ENCODE measurements at regions not wholly inside any gene's neighbourhood (a gene's known extent, or its start where the extent isn't known, plus 50 kb on each side); places are given as distances from the start of the nearest gene placed in this dataset.
A peak's percentile ranks its signal among the peaks of the same experiment; 100 is the strongest.

GRCh38 chr12:132419631-132420246 is 70.2 kb upstream of the FBRSL1 start:
- Histone ChIP-seq H3K9ac (ENCODE audit: low read length) (no peak overlapping the region), H3K36me3 (ENCODE audit: control insufficient read depth, insufficient read depth, low read length) (no peaks in the 10 kb centered on the region), H3K27me3 (ENCODE audit: control insufficient read depth, insufficient read depth, low read length) (peaks cover 22% of the 10 kb centered on the region)

GRCh38 chr12:132418393-132418925 is 71.5 kb upstream of the FBRSL1 start:
- H3K27me3 ChIP-seq (ENCODE audit: control insufficient read depth, insufficient read depth, low read length) = peaks cover 20% of the 10 kb centered on the region
- no peak overlapping the region for H3K9ac ChIP-seq (ENCODE audit: low read length)
- no peaks in the 10 kb centered on the region for H3K36me3 ChIP-seq (ENCODE audit: control insufficient read depth, insufficient read depth, low read length)
- no peak overlapping the region for H3K4me3 ChIP-seq (ENCODE audit: low read length)
- H3K27ac ChIP-seq (ENCODE audit: low read depth, low read length) = no peak overlapping the region
- no peaks in the 10 kb centered on the region for H3K4me1 ChIP-seq (ENCODE audit: control insufficient read depth, insufficient read depth, low read length)

More at GRCh38 chr12:132419631-132420246, 70.2 kb upstream of the FBRSL1 start:
- Histone ChIP-seq H3K4me3 (ENCODE audit: low read length) (no peak overlapping the region), H3K27ac (ENCODE audit: low read depth, low read length) (no peak overlapping the region), H3K4me1 (ENCODE audit: control insufficient read depth, insufficient read depth, low read length) (no peaks in the 10 kb centered on the region)

GRCh38 chr12:132417741-132418140 is 72.2 kb upstream of the FBRSL1 start:
- peaks cover 16% of the 10 kb centered on the region for H3K27me3 ChIP-seq (ENCODE audit: control insufficient read depth, insufficient read depth, low read length)
- no peaks in the 10 kb centered on the region for H3K36me3 ChIP-seq (ENCODE audit: control insufficient read depth, insufficient read depth, low read length)
- no peak overlapping the region for H3K4me3 ChIP-seq (ENCODE audit: low read length)
- no peak overlapping the region for H3K27ac ChIP-seq (ENCODE audit: low read depth, low read length)
- H3K4me1 ChIP-seq (ENCODE audit: control insufficient read depth, insufficient read depth, low read length) = no peaks in the 10 kb centered on the region
- H3K9ac ChIP-seq (ENCODE audit: low read length) = no peak overlapping the region

GRCh38 chr12:132416827-132417226 is 73.1 kb upstream of the FBRSL1 start:
- no peaks in the 10 kb centered on the region for H3K4me1 ChIP-seq (ENCODE audit: control insufficient read depth, insufficient read depth, low read length)
- H3K4me3 ChIP-seq (ENCODE audit: low read length) = no peak overlapping the region
- no peak overlapping the region for H3K27ac ChIP-seq (ENCODE audit: low read depth, low read length)
- H3K9ac ChIP-seq (ENCODE audit: low read length) = no peak overlapping the region
- no peaks in the 10 kb centered on the region for H3K36me3 ChIP-seq (ENCODE audit: control insufficient read depth, insufficient read depth, low read length)
- peaks cover 12% of the 10 kb centered on the region for H3K27me3 ChIP-seq (ENCODE audit: control insufficient read depth, insufficient read depth, low read length)

GRCh38 chr12:132416121-132416673 is 73.8 kb upstream of the FBRSL1 start:
- no peaks in the 10 kb centered on the region for H3K36me3 ChIP-seq (ENCODE audit: control insufficient read depth, insufficient read depth, low read length)
- H3K27me3 ChIP-seq (ENCODE audit: control insufficient read depth, insufficient read depth, low read length) = peaks cover 12% of the 10 kb centered on the region
- no peak overlapping the region for H3K4me3 ChIP-seq (ENCODE audit: low read length)
- H3K27ac ChIP-seq (ENCODE audit: low read depth, low read length) = no peak overlapping the region
- H3K9ac ChIP-seq (ENCODE audit: low read length) = no peak overlapping the region
- H3K4me1 ChIP-seq (ENCODE audit: control insufficient read depth, insufficient read depth, low read length) = no peaks in the 10 kb centered on the region

GRCh38 chr12:132415327-132416120 is 74.4 kb upstream of the FBRSL1 start:
- no peak overlapping the region for H3K9ac ChIP-seq (ENCODE audit: low read length)
- no peak overlapping the region for H3K27ac ChIP-seq (ENCODE audit: low read depth, low read length)
- H3K27me3 ChIP-seq (ENCODE audit: control insufficient read depth, insufficient read depth, low read length) = peaks cover 12% of the 10 kb centered on the region

GRCh38 chr12:132414634-132415326 is 75.2 kb upstream of the FBRSL1 start:
- Histone ChIP-seq H3K9ac (ENCODE audit: low read length) (no peak overlapping the region), H3K36me3 (ENCODE audit: control insufficient read depth, insufficient read depth, low read length) (no peaks in the 10 kb centered on the region), H3K27me3 (ENCODE audit: control insufficient read depth, insufficient read depth, low read length) (peaks cover 12% of the 10 kb centered on the region), H3K27ac (ENCODE audit: low read depth, low read length) (no peak overlapping the region), H3K4me3 (ENCODE audit: low read length) (peak overlapping the region; percentile 21), H3K4me1 (ENCODE audit: control insufficient read depth, insufficient read depth, low read length) (no peaks in the 10 kb centered on the region)

More at GRCh38 chr12:132415327-132416120, 74.4 kb upstream of the FBRSL1 start:
- Histone ChIP-seq H3K4me3 (ENCODE audit: low read length) (peak overlapping the region; percentile 21), H3K4me1 (ENCODE audit: control insufficient read depth, insufficient read depth, low read length) (no peaks in the 10 kb centered on the region), H3K36me3 (ENCODE audit: control insufficient read depth, insufficient read depth, low read length) (no peaks in the 10 kb centered on the region)

GRCh38 chr12:132413931-132414588 is 75.9 kb upstream of the FBRSL1 start:
- Histone ChIP-seq H3K4me3 (ENCODE audit: low read length) (no peak overlapping the region), H3K27me3 (ENCODE audit: control insufficient read depth, insufficient read depth, low read length) (peaks cover 16% of the 10 kb centered on the region), H3K27ac (ENCODE audit: low read depth, low read length) (no peak overlapping the region), H3K9ac (ENCODE audit: low read length) (no peak overlapping the region), H3K4me1 (ENCODE audit: control insufficient read depth, insufficient read depth, low read length) (no peaks in the 10 kb centered on the region), H3K36me3 (ENCODE audit: control insufficient read depth, insufficient read depth, low read length) (no peaks in the 10 kb centered on the region)

- Histone ChIP-seq H3K9ac (ENCODE audit: low read length) (no peak overlapping the region), H3K27me3 (ENCODE audit: control insufficient read depth, insufficient read depth, low read length) (peaks cover 13% of the 10 kb centered on the region), H3K27ac (ENCODE audit: low read depth, low read length) (no peak overlapping the region), H3K36me3 (ENCODE audit: control insufficient read depth, insufficient read depth, low read length) (no peaks in the 10 kb centered on the region), H3K4me1 (ENCODE audit: control insufficient read depth, insufficient read depth, low read length) (no peaks in the 10 kb centered on the region), H3K4me3 (ENCODE audit: low read length) (no peak overlapping the region)
Measured at GRCh38 chr12:132411457-132411856, 78.5 kb upstream of the FBRSL1 start.

GRCh38 chr12:132410849-132411248 is 79.1 kb upstream of the FBRSL1 start:
- peaks cover 13% of the 10 kb centered on the region for H3K27me3 ChIP-seq (ENCODE audit: control insufficient read depth, insufficient read depth, low read length)

GRCh38 chr12:132410296-132410625 is 79.7 kb upstream of the FBRSL1 start:
- H3K27ac ChIP-seq (ENCODE audit: low read depth, low read length) = no peak overlapping the region
- H3K27me3 ChIP-seq (ENCODE audit: control insufficient read depth, insufficient read depth, low read length) = peaks cover 10% of the 10 kb centered on the region
- H3K36me3 ChIP-seq (ENCODE audit: control insufficient read depth, insufficient read depth, low read length) = no peaks in the 10 kb centered on the region
- no peak overlapping the region for H3K4me3 ChIP-seq (ENCODE audit: low read length)
- no peak overlapping the region for H3K9ac ChIP-seq (ENCODE audit: low read length)
- H3K4me1 ChIP-seq (ENCODE audit: control insufficient read depth, insufficient read depth, low read length) = no peaks in the 10 kb centered on the region

More at GRCh38 chr12:132410849-132411248, 79.1 kb upstream of the FBRSL1 start:
- Histone ChIP-seq H3K9ac (ENCODE audit: low read length) (no peak overlapping the region), H3K4me3 (ENCODE audit: low read length) (no peak overlapping the region), H3K27ac (ENCODE audit: low read depth, low read length) (no peak overlapping the region), H3K36me3 (ENCODE audit: control insufficient read depth, insufficient read depth, low read length) (no peaks in the 10 kb centered on the region), H3K4me1 (ENCODE audit: control insufficient read depth, insufficient read depth, low read length) (no peaks in the 10 kb centered on the region)
